Spleen (tissue), 11 donors: ENCODE measurements at regions not wholly inside any gene's neighbourhood (a gene's known extent, or its start where the extent isn't known, plus 50 kb on each side); places are given as distances from the start of the nearest gene placed in this dataset.

ENCODE experiments used
- DNase-seq: peaks from one replicate; pipeline ENCODE4 v3.0.0-alpha.2; 2020
- H3K27ac ChIP-seq, 8 donors: fragments of 200-600 bp; sonication (generic) in 7 of 8; 1 replicate in 4 of 8; 2 replicates in 4 of 8; pipeline versions ENCODE4 v1.5.0 to v1.8.0; 2016 to 2021; ENCODE audit warnings: inconsistent platforms in 4 of 8, mild to moderate bottlenecking in 4 of 8, moderate library complexity in 1 of 8
- H3K27me3 ChIP-seq, 7 donors: fragments of 200-600 bp; sonication (generic) in 6 of 7; replicated peaks in 1 of 7; 1 replicate in 4 of 7; 2 replicates in 3 of 7; pipeline versions ENCODE4 v1.5.0 to v1.8.0; 2016 to 2021; ENCODE audit warnings: inconsistent platforms in 3 of 7, mild to moderate bottlenecking in 1 of 7
- H3K36me3 ChIP-seq, 6 donors: fragments of 200-600 bp; sonication (generic) in 5 of 6; 1 replicate in 4 of 6; 2 replicates in 2 of 6; pipeline versions ENCODE4 v1.5.0 to v1.8.0; 2016 to 2021; ENCODE audit warnings: inconsistent platforms in 2 of 6
- H3K4me1 ChIP-seq, 6 donors: fragments of 200-600 bp; sonication (generic) in 5 of 6; 1 replicate in 3 of 6; 2 replicates in 3 of 6; pipeline versions ENCODE4 v1.5.0 to v1.8.0; 2016 to 2021; ENCODE audit warnings: inconsistent platforms in 3 of 6
- H3K4me3 ChIP-seq, 8 donors: fragments of 200-600 bp; sonication (generic) in 7 of 8; 1 replicate in 4 of 8; 2 replicates in 4 of 8; pipeline versions ENCODE4 v1.5.0 to v1.8.0; 2016 to 2021; ENCODE audit warnings: inconsistent platforms in 4 of 8, mild to moderate bottlenecking in 4 of 8, moderate library complexity in 2 of 8
- H3K9me3 ChIP-seq, 8 donors: fragments of 200-600 bp; sonication (generic) in 7 of 8; 1 replicate in 4 of 8; 2 replicates in 4 of 8; pipeline versions ENCODE4 v1.5.0 to v1.8.0; 2016 to 2021; ENCODE audit warnings: inconsistent platforms in 4 of 8
- POLR2A ChIP-seq, 3 donors: fragments of 450-650 bp; IDR thresholded peaks; one replicate each; pipeline ENCODE4 v1.5.1; 2017; ENCODE audit warnings: antibody characterized with exemption in 3 of 3, mild to moderate bottlenecking in 1 of 3
- POLR2AphosphoS5 ChIP-seq, 3 donors: sonication (generic); formaldehyde crosslinking; IDR thresholded peaks; one replicate each; pipeline ENCODE4 v1.5.1; 2017; ENCODE audit warnings: antibody characterized with exemption in 3 of 3
- WGBS, 5 donors: extraction: QIAGEN DNeasy Blood & Tissue Kit in 3 of 5; methylation state at CpG; one replicate each; pipeline versions ENCODE4 v1.1.5 to v1.1.7; 2013 to 2018; 5-methylcytosine and 5-hydroxymethylcytosine counted together
- intact Hi-C: fragments of 100-400 bp; cut with DNase I; formaldehyde crosslinking; loops from one replicate; pipeline ENCODE4 v1.15.0; 2023; ENCODE audit warnings: low total_unique reads
- TF ChIP-seq, protein P1 (sequence below), 11 experiments: fragments of 200-600 bp in 7 of 11; fragments of 450-650 bp in 4 of 11; sonication (generic) in 4 of 11; IDR thresholded peaks in 8 of 11; conservative IDR thresholded peaks in 3 of 11; 1 replicate in 7 of 11; 2 replicates in 4 of 11; pipeline versions ENCODE4 v1.4.0 to v1.8.0; 2016 to 2021; ENCODE audit warnings: antibody characterized with exemption in 11 of 11, inconsistent platforms in 4 of 11, mild to moderate bottlenecking in 1 of 11
- donor health status: healthy with polysubstance abuse.
- donor health status: DM: no; HTN: no; CAD: no; lungs with moderate emphysema.
- donor health status: DM: no; HTN: no; CAD: no.
- donor health status: Bipolar disorder and iron deficiency.
- donor health status: healthy.
- donor health status: DM: no; HTN: no; CAD: no.
- donor health status: DM: yes; HTN: yes; CAD: no.

DNA sequence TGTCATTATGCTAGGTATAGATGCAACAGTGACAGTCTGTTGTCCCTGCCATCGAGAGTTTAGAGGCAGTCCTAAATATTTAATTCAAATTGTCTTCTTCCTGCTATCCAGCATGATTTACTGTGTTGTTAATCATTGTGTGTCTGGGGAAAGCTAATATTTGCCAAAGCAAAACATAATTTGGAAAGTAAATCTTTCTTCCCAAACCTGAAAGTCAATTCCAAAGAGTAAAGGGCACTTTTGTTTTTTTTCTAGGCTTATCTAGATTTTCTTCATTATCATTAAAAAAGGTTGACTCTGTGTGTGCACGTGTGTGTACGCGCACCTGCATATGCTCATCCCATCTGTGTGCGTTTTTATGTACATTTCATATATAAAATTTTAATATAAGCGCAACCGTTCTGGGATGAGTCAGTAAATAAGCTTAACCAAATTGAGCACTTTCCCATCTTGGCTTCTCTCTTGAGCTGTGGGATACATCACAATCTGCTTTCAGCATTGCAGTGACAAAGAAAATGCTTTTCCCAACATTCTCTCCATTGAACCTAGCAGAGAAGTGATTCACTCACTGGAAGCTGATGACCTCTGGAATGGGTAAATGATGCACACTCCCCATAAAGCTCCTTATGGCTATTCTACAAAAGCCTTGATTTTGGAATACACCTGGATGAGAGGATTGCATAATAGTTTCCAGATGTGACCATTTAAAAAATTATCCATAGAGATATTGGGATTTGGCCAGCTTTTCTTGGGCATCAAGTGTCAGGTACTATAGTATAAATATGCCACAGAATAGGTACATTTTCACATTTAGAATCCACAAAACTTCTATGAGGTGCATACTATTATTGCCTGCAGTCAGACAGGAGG is 488.4 kb downstream of the ADCYAP1 start:
- WGBS, 5 donors, result 85 to 92% (median 90%) methylated on average over 7 of the region's 7 CpGs
- Histone ChIP-seq H3K4me3 (no peak overlapping the region), H3K27me3 (no peaks in the 10 kb centered on the region), H3K9me3 (peaks cover 0 to 16% (median 9%) of the 10 kb centered on the region in 8 donors), H3K27ac (no peak overlapping the region), H3K36me3 (no peaks in the 10 kb centered on the region), H3K4me1 (no peaks in the 10 kb centered on the region)
- no peak for TF ChIP-seq POLR2A (IDR thresholded peaks at IDR 0.05)
- intact Hi-C loops, result no loop called here
- no peak for DNase-seq

DNA sequence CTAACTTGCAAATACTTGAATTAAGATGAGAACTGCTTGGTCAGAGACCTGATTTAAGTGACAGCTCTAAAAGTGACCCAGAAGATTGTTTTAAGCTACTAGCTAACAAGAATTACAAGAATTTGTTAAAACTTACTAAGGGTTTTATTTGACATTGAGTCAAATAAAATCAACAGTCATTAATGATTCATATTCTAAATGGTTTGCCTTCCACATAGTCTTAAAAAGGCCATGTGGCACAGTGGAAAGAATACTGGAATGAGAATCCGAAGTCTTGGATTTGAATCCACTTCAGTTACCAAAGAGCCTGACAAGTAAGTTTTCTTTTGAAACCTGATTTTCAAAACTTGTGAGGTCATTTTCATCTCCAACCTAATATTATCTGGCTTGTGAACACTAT is 489.3 kb downstream of the ADCYAP1 start:
- TF ChIP-seq POLR2AphosphoS5 (IDR thresholded peaks at IDR 0.05) (no peak), POLR2A (IDR thresholded peaks at IDR 0.05) (no peak)
- TF ChIP-seq, protein P1, sequence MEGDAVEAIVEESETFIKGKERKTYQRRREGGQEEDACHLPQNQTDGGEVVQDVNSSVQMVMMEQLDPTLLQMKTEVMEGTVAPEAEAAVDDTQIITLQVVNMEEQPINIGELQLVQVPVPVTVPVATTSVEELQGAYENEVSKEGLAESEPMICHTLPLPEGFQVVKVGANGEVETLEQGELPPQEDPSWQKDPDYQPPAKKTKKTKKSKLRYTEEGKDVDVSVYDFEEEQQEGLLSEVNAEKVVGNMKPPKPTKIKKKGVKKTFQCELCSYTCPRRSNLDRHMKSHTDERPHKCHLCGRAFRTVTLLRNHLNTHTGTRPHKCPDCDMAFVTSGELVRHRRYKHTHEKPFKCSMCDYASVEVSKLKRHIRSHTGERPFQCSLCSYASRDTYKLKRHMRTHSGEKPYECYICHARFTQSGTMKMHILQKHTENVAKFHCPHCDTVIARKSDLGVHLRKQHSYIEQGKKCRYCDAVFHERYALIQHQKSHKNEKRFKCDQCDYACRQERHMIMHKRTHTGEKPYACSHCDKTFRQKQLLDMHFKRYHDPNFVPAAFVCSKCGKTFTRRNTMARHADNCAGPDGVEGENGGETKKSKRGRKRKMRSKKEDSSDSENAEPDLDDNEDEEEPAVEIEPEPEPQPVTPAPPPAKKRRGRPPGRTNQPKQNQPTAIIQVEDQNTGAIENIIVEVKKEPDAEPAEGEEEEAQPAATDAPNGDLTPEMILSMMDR (IDR thresholded peaks at IDR 0.05 in 8 of 11, conservative IDR thresholded peaks at IDR 0.05 in 3 of 11), result no peak
- peaks cover 0 to 10% (median 1%) of the 10 kb centered on the region in 8 donors for H3K9me3 ChIP-seq
- WGBS, 5 donors, result 75 to 94% (median 81%) methylated on average over 1 of the region's 1 CpG
- no peaks in the 10 kb centered on the region for H3K36me3 ChIP-seq
- intact Hi-C loops, result no loop called here
- DNase-seq, result no peak
- no peaks in the 10 kb centered on the region for H3K4me1 ChIP-seq
- no peak overlapping the region for H3K27ac ChIP-seq
- no peak overlapping the region for H3K4me3 ChIP-seq
- H3K27me3 ChIP-seq, result no peaks in the 10 kb centered on the region

DNA sequence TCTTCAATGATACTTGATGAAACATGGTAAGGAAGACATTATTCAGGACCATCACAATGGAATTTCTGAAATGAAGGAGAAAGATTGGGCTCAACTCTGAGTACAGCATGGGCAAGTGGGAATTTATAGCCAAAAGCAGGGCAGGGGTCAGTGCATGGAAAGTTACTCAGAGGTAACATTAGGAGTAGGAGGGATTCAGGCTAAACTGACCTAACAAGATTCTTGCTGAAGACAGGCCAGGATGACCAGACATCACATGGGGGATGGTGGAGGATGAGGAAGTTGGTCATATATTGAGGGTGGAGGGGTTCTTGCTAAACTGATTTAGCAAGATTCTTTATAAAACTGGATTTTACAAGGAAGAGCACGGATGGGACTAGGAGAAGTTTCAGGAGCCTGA is 489.8 kb downstream of the ADCYAP1 start:
- Histone ChIP-seq H3K36me3 (no peaks in the 10 kb centered on the region), H3K4me1 (no peaks in the 10 kb centered on the region), H3K4me3 (no peak overlapping the region), H3K9me3 (peaks cover 0 to 6% (median 0%) of the 10 kb centered on the region in 8 donors), H3K27ac (no peak overlapping the region), H3K27me3 (no peaks in the 10 kb centered on the region)
- no peak for DNase-seq
- intact Hi-C loops, result no loop called here
- 71 to 85% (median 83%) methylated on average over 1 of the region's 1 CpG for WGBS, 5 donors
- no peak for TF ChIP-seq POLR2AphosphoS5 (IDR thresholded peaks at IDR 0.05)
- TF ChIP-seq, protein P1 (IDR thresholded peaks at IDR 0.05 in 8 of 11, conservative IDR thresholded peaks at IDR 0.05 in 3 of 11), result no peak
- TF ChIP-seq POLR2A (IDR thresholded peaks at IDR 0.05), result no peak

DNA sequence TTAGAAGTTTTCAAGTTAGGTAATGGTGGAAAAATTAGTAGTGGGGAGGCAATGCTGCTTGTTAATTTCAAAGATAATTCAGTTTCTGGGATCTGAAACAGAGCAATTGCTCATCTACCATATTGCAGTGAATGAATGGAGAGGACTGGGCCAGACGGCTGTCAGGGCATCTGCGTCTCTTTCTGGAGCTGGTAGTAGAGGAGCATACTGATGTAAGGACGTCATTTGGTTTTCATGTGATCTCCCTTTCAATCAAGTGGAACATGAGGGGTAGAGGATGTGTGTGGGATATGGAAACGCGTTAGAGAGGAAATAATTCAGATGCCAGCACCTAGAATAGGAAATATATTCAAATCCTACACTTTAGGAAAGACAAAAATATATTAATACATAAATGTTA is 490.3 kb downstream of the ADCYAP1 start:
- 58 to 82% (median 69%) methylated on average over 5 of the region's 5 CpGs for WGBS, 5 donors
- no peak for DNase-seq
- no peaks in the 10 kb centered on the region for H3K4me1 ChIP-seq
- peaks cover 0 to under 1% (median 0%) of the 10 kb centered on the region in 8 donors for H3K9me3 ChIP-seq
- no peak overlapping the region for H3K27ac ChIP-seq
- TF ChIP-seq, protein P1 (IDR thresholded peaks at IDR 0.05 in 8 of 11, conservative IDR thresholded peaks at IDR 0.05 in 3 of 11), result no peak
- no peak for TF ChIP-seq POLR2A (IDR thresholded peaks at IDR 0.05)
- TF ChIP-seq POLR2AphosphoS5 (IDR thresholded peaks at IDR 0.05), result no peak
- intact Hi-C loops, result no loop called here
- no peak overlapping the region for H3K4me3 ChIP-seq
- H3K27me3 ChIP-seq, result no peaks in the 10 kb centered on the region
- no peaks in the 10 kb centered on the region for H3K36me3 ChIP-seq
